Testis (tissue), 2 donors: ENCODE measurements at regions not wholly inside any gene's neighbourhood (a gene's known extent, or its start where the extent isn't known, plus 50 kb on each side); places are given as distances from the start of the nearest gene placed in this dataset.

Source experiments
- CTCF ChIP-seq, 3 experiments: fragments of 450-650 bp in 2 of 3; fragments of 200-600 bp in 1 of 3; sonication (generic) in 1 of 3; IDR thresholded peaks; one replicate each; pipeline ENCODE4 v1.5.1; 2016 to 2019; ENCODE audit warnings: antibody characterized with exemption in 3 of 3, mild to moderate bottlenecking in 2 of 3, moderate library complexity in 1 of 3
- POLR2A ChIP-seq: fragments of 450-650 bp; IDR thresholded peaks from one replicate; pipeline ENCODE4 v1.6.1; 2017; ENCODE audit warnings: antibody characterized with exemption, mild to moderate bottlenecking, moderate library complexity

- no peak for TF ChIP-seq POLR2A
- no peak for TF ChIP-seq CTCF (IDR thresholded peaks at IDR 0.05)
These were observed 899.2 kb upstream of the WWC1 start for GRCh38 chr5:167392240-167392639.
